WTC11 (cell line): ENCODE measurements at regions not wholly inside any gene's neighbourhood (a gene's known extent, or its start where the extent isn't known, plus 50 kb on each side); places are given as distances from the start of the nearest gene placed in this dataset.

Experiments
- ATAC-seq: fragments of 200-7000 bp; cut with Tn5 transposase; 2 replicates; pipeline ENCODE4 v1.10.0; 2021; ENCODE audit warnings: mild to moderate bottlenecking, moderate library complexity
- CTCF ChIA-PET: fragments of 300-600 bp; sonication (Branson Sonifier 250); formaldehyde crosslinking; loops from one replicate; lab custom pipeline; 2021; ENCODE audit warnings: antibody characterized with exemption; lab: Charles Lee
- POLR2A ChIA-PET: fragments of 350-600 bp; sonication (Branson Sonifier 250); formaldehyde crosslinking; loops from one replicate; lab custom pipeline; 2021; ENCODE audit warnings: antibody characterized with exemption; lab: Charles Lee
- DNase-seq: peaks from one replicate; pipeline ENCODE4 v3.0.0; 2021; ENCODE audit warnings: low spot score
- H3K27ac Mint-ChIP-seq: 2 replicates; pipeline ENCODE4 v1.8.0; 2021; ENCODE audit warnings: mixed read lengths
- H3K27me3 Mint-ChIP-seq: 2 replicates; pipeline ENCODE4 v1.8.0; 2021; ENCODE audit warnings: low read depth, mild to moderate bottlenecking, moderate library complexity, mixed read lengths
- H3K36me3 Mint-ChIP-seq: 2 replicates; pipeline ENCODE4 v1.8.0; 2021; ENCODE audit warnings: mixed read lengths
- H3K4me1 Mint-ChIP-seq: 2 replicates; pipeline ENCODE4 v1.8.0; 2022; ENCODE audit warnings: mixed read lengths
- H3K4me3 Mint-ChIP-seq: 2 replicates; pipeline ENCODE4 v1.8.0; 2021; ENCODE audit warnings: mild to moderate bottlenecking, moderate library complexity, mixed read lengths
- H3K9me3 Mint-ChIP-seq: 2 replicates; pipeline ENCODE4 v1.8.0; 2021; ENCODE audit warnings: mixed read lengths
- ATF1 ChIP-seq: sonication (generic); formaldehyde crosslinking; IDR thresholded peaks from 2 replicates; pipeline ENCODE4 v1.8.1; 2023; ENCODE audit warnings: mild to moderate bottlenecking, moderate library complexity, missing genetic modification reagents
- ATF3 ChIP-seq: sonication (generic); formaldehyde crosslinking; conservative IDR thresholded peaks from 2 replicates; pipeline ENCODE4 v1.8.1; 2022; ENCODE audit warnings: mild to moderate bottlenecking, missing genetic modification reagents
- CBFB ChIP-seq: sonication (generic); formaldehyde crosslinking; IDR thresholded peaks from 2 replicates; pipeline ENCODE4 v1.8.1; 2022; ENCODE audit warnings: mild to moderate bottlenecking, low read depth, missing genetic modification reagents
- E2F4 ChIP-seq: sonication (generic); formaldehyde crosslinking; IDR thresholded peaks from 2 replicates; pipeline ENCODE4 v1.8.1; 2022; ENCODE audit warnings: low read depth, mild to moderate bottlenecking, moderate library complexity, missing genetic modification reagents, borderline replicate concordance
- ELF4 ChIP-seq: sonication (generic); formaldehyde crosslinking; IDR thresholded peaks from 2 replicates; pipeline ENCODE4 v1.8.1; 2022; ENCODE audit warnings: low read depth, mild to moderate bottlenecking, moderate library complexity, missing genetic modification reagents
- ESRRA ChIP-seq: sonication (generic); formaldehyde crosslinking; IDR thresholded peaks from 2 replicates; pipeline ENCODE4 v1.8.1; 2022; ENCODE audit warnings: mild to moderate bottlenecking, missing genetic modification reagents, borderline replicate concordance
- HMGA2 ChIP-seq: fragments of 250-450 bp; sonication (Bioruptor Pico); IDR thresholded peaks from 2 replicates; pipeline ENCODE4 v1.4.0; 2021; ENCODE audit warnings: mild to moderate bottlenecking, moderate library complexity
- MAX ChIP-seq: sonication (generic); formaldehyde crosslinking; IDR thresholded peaks from 2 replicates; pipeline ENCODE4 v1.8.0; 2022; ENCODE audit warnings: mild to moderate bottlenecking, missing genetic modification reagents
- NFATC4 ChIP-seq: fragments of 250-450 bp; sonication (Bioruptor Pico); IDR thresholded peaks from 2 replicates; pipeline ENCODE4 v1.9.0; 2021; ENCODE audit warnings: mild to moderate bottlenecking
- NFYB ChIP-seq: sonication (generic); formaldehyde crosslinking; conservative IDR thresholded peaks from 2 replicates; pipeline ENCODE4 v1.8.0; 2022; ENCODE audit warnings: low read depth, missing genetic modification reagents
- NR1H2 ChIP-seq: sonication (generic); formaldehyde crosslinking; IDR thresholded peaks from 2 replicates; pipeline ENCODE4 v1.9.0; 2021; ENCODE audit warnings: mild to moderate bottlenecking, moderate library complexity, missing genetic modification reagents
- NR2C2 ChIP-seq: sonication (generic); formaldehyde crosslinking; IDR thresholded peaks from 2 replicates; pipeline ENCODE4 v1.8.0; 2022; ENCODE audit warnings: mild to moderate bottlenecking, missing genetic modification reagents
- NR3C1 ChIP-seq: sonication (generic); formaldehyde crosslinking; conservative IDR thresholded peaks from 2 replicates; pipeline ENCODE4 v1.8.1; 2023; ENCODE audit warnings: low read depth, mild to moderate bottlenecking, missing genetic modification reagents
- OVOL2 ChIP-seq: fragments of 250-450 bp; sonication (Bioruptor Pico); IDR thresholded peaks from 2 replicates; pipeline ENCODE4 v1.9.0; 2021; ENCODE audit warnings: mild to moderate bottlenecking, borderline replicate concordance
- RELA ChIP-seq: sonication (generic); formaldehyde crosslinking; IDR thresholded peaks from 2 replicates; pipeline ENCODE4 v1.8.1; 2022; ENCODE audit warnings: missing genetic modification reagents, mild to moderate bottlenecking, borderline replicate concordance
- SOX15 ChIP-seq: fragments of 250-450 bp; sonication (Bioruptor Pico); IDR thresholded peaks from 2 replicates; pipeline ENCODE4 v1.9.0; 2021; ENCODE audit warnings: mild to moderate bottlenecking
- TCF7 ChIP-seq: sonication (generic); formaldehyde crosslinking; IDR thresholded peaks from 2 replicates; pipeline ENCODE4 v1.8.0; 2022; ENCODE audit warnings: mild to moderate bottlenecking, low read depth, missing genetic modification reagents, moderate library complexity
- TEAD4 ChIP-seq: sonication (generic); formaldehyde crosslinking; IDR thresholded peaks from 2 replicates; pipeline ENCODE4 v1.8.0; 2022; ENCODE audit warnings: mild to moderate bottlenecking, missing genetic modification reagents
- USF1 ChIP-seq: sonication (generic); formaldehyde crosslinking; IDR thresholded peaks from 2 replicates; pipeline ENCODE4 v1.8.0; 2022; ENCODE audit warnings: mild to moderate bottlenecking, missing genetic modification reagents
- ZNF121 ChIP-seq: sonication (generic); formaldehyde crosslinking; IDR thresholded peaks from 2 replicates; pipeline ENCODE4 v1.8.0; 2023; ENCODE audit warnings: missing genetic modification reagents
- ZNF232 ChIP-seq: sonication (generic); formaldehyde crosslinking; IDR thresholded peaks from 2 replicates; pipeline ENCODE4 v1.8.0; 2022; ENCODE audit warnings: mild to moderate bottlenecking, missing genetic modification reagents
- ZNF263 ChIP-seq: sonication (generic); formaldehyde crosslinking; IDR thresholded peaks from 2 replicates; pipeline ENCODE4 v1.8.1; 2022; ENCODE audit warnings: low read depth, mild to moderate bottlenecking, moderate library complexity, missing genetic modification reagents
- ZNF396 ChIP-seq: fragments of 250-450 bp; sonication (Bioruptor Pico); IDR thresholded peaks from 2 replicates; pipeline ENCODE4 v1.8.0; 2021; ENCODE audit warnings: mild to moderate bottlenecking, moderate library complexity, borderline replicate concordance
- ZNF416 ChIP-seq: fragments of 250-450 bp; sonication (Bioruptor Pico); IDR thresholded peaks from 2 replicates; pipeline ENCODE4 v1.9.0; 2021; ENCODE audit warnings: mild to moderate bottlenecking, inconsistent platforms
- ZNF425 ChIP-seq: fragments of 250-450 bp; sonication (Bioruptor Pico); conservative IDR thresholded peaks from 2 replicates; pipeline ENCODE4 v1.9.0; 2021; ENCODE audit warnings: mild to moderate bottlenecking
- TF ChIP-seq, protein P1 (sequence below): sonication (generic); formaldehyde crosslinking; IDR thresholded peaks from 2 replicates; pipeline ENCODE4 v1.8.0; 2023; ENCODE audit warnings: mild to moderate bottlenecking, missing genetic modification reagents
- TF ChIP-seq, protein P2 (sequence below): sonication (generic); formaldehyde crosslinking; IDR thresholded peaks from 2 replicates; pipeline ENCODE4 v1.8.1; 2023; ENCODE audit warnings: mild to moderate bottlenecking, missing genetic modification reagents

- Mint-ChIP-seq H3K4me3 (no peak overlapping the region), H3K4me1 (no peaks in the 10 kb centered on the region), H3K36me3 (no peaks in the 10 kb centered on the region), H3K9me3 (no peaks in the 10 kb centered on the region), H3K27me3 (no peaks in the 10 kb centered on the region), H3K27ac (no peak overlapping the region)
- TF ChIP-seq, protein P1, sequence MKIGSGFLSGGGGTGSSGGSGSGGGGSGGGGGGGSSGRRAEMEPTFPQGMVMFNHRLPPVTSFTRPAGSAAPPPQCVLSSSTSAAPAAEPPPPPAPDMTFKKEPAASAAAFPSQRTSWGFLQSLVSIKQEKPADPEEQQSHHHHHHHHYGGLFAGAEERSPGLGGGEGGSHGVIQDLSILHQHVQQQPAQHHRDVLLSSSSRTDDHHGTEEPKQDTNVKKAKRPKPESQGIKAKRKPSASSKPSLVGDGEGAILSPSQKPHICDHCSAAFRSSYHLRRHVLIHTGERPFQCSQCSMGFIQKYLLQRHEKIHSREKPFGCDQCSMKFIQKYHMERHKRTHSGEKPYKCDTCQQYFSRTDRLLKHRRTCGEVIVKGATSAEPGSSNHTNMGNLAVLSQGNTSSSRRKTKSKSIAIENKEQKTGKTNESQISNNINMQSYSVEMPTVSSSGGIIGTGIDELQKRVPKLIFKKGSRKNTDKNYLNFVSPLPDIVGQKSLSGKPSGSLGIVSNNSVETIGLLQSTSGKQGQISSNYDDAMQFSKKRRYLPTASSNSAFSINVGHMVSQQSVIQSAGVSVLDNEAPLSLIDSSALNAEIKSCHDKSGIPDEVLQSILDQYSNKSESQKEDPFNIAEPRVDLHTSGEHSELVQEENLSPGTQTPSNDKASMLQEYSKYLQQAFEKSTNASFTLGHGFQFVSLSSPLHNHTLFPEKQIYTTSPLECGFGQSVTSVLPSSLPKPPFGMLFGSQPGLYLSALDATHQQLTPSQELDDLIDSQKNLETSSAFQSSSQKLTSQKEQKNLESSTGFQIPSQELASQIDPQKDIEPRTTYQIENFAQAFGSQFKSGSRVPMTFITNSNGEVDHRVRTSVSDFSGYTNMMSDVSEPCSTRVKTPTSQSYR (CRISPR knock-in tag): no peak
- no peak for TF ChIP-seq MAX (CRISPR knock-in tag)
- TF ChIP-seq ZNF121 (CRISPR knock-in tag): no peak
- no peak for TF ChIP-seq TCF7 (CRISPR knock-in tag)
- TF ChIP-seq, protein P2, sequence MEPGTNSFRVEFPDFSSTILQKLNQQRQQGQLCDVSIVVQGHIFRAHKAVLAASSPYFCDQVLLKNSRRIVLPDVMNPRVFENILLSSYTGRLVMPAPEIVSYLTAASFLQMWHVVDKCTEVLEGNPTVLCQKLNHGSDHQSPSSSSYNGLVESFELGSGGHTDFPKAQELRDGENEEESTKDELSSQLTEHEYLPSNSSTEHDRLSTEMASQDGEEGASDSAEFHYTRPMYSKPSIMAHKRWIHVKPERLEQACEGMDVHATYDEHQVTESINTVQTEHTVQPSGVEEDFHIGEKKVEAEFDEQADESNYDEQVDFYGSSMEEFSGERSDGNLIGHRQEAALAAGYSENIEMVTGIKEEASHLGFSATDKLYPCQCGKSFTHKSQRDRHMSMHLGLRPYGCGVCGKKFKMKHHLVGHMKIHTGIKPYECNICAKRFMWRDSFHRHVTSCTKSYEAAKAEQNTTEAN: no peak
- TF ChIP-seq CBFB (CRISPR knock-in tag): no peak
- TF ChIP-seq HMGA2 (CRISPR knock-in tag): no peak
- no peak for TF ChIP-seq SOX15 (CRISPR knock-in tag)
- TF ChIP-seq ATF1 (CRISPR knock-in tag): no peak
- no peak for TF ChIP-seq E2F4 (CRISPR knock-in tag)
- POLR2A ChIA-PET: no interaction called here
- CTCF ChIA-PET: no interaction called here
- DNase-seq (no peak), ATAC-seq (no peak)
Measured at GRCh38 chr9:30382271-30382670, 2002.2 kb upstream of the ACO1 start.

DNA sequence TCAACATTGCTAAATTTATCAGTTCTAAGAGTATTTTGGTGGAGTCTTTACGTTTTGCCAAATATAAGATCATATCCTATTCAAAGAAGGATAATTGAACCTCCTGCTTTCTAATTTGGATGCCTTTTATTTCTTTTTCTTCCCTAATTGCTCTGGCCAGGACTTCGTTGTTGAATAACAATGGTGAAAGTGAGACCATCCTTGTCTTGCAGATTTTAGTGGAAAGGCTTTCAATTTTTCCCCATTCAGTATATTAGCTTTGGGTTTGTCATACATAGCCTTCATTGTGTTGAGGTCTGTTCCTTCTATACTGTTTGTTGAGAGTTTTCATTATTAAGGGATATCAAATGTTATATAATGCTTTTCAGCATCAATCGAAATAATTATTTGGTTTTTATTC, 1974.2 kb upstream of the ACO1 start:
- no peaks in the 10 kb centered on the region for H3K27me3 Mint-ChIP-seq
- H3K4me3 Mint-ChIP-seq: no peak overlapping the region
- no peak overlapping the region for H3K27ac Mint-ChIP-seq
- TF ChIP-seq ZNF396: no peak
- TF ChIP-seq NR1H2: no peak
- no peak for TF ChIP-seq ZNF232
- no peak for TF ChIP-seq USF1 (CRISPR knock-in tag)
- TF ChIP-seq NFYB (CRISPR knock-in tag): no peak
- TF ChIP-seq, all 79 proteins: peak for 0
- ChIA-PET POLR2A (no interaction called here), CTCF (no interaction called here)
- Mint-ChIP-seq H3K36me3 (peaks cover 44% of the 10 kb centered on the region), H3K4me1 (peaks cover 16% of the 10 kb centered on the region), H3K9me3 (peaks cover 57% of the 10 kb centered on the region)
- no peak for DNase-seq
- peak; percentile 53; the same call in 1 of the 2 replicates for ATAC-seq

DNA sequence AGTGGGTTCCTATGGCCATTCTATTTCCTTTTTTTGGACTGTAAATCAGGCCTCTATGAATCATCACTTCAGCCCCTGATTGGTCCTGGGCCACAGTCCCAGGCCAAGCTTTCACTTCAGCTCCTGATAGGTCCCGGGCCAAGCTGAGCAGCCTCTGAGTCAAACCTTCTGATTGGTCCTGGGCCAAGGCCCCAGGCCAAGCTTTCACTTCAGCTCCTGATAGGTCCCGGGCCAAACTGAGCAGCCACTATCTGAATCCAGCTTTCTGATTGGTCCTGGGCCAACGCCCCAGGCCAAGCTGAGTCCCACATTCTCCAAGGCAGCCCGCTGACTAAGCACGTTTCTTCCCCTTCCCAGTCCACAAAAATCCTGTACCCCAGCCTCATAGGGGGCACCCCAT, 1972.9 kb upstream of the ACO1 start:
- peaks cover 44% of the 10 kb centered on the region for H3K36me3 Mint-ChIP-seq
- no peaks in the 10 kb centered on the region for H3K27me3 Mint-ChIP-seq
- H3K9me3 Mint-ChIP-seq: peaks cover 63% of the 10 kb centered on the region
- CTCF ChIA-PET: no interaction called here
- ATAC-seq (peak; percentile 39; the same call in 1 of the 2 replicates), DNase-seq (no peak)
- POLR2A ChIA-PET: no interaction called here
- H3K27ac Mint-ChIP-seq: no peak overlapping the region
- H3K4me1 Mint-ChIP-seq: peaks cover 16% of the 10 kb centered on the region
- no peak overlapping the region for H3K4me3 Mint-ChIP-seq
- no peak for TF ChIP-seq ATF3 (CRISPR knock-in tag)
- TF ChIP-seq ZNF263 (CRISPR knock-in tag): no peak
- no peak for TF ChIP-seq HMGA2 (CRISPR knock-in tag)
- TF ChIP-seq ZNF416 (CRISPR knock-in tag): no peak
- no peak for TF ChIP-seq NFATC4 (CRISPR knock-in tag)
- TF ChIP-seq ELF4 (CRISPR knock-in tag): no peak
- no peak for TF ChIP-seq RELA (CRISPR knock-in tag)
- no peak for TF ChIP-seq ZNF425 (CRISPR knock-in tag)
- no peak for TF ChIP-seq ESRRA
- no peak for TF ChIP-seq NFYB (CRISPR knock-in tag)
- no peak for TF ChIP-seq NR2C2 (CRISPR knock-in tag)
- TF ChIP-seq NR3C1 (CRISPR knock-in tag): no peak
- no peak for TF ChIP-seq TEAD4 (CRISPR knock-in tag)
- no peak for TF ChIP-seq OVOL2 (CRISPR knock-in tag)
